ENCODE measurements at regions not wholly inside any gene's neighbourhood (a gene's known extent, or its start where the extent isn't known, plus 50 kb on each side); places are given as distances from the start of the nearest gene placed in this dataset.

GRCh38 chr10:47104786-47105385, 193.7 kb downstream of the PTPN20 start:
- DNase-seq (ENCODE audit: low read depth): no peak

GRCh38 chr10:47107007-47107747, 192.8 kb upstream of the GDF10 start:
- DNase-seq (ENCODE audit: low read depth): no peak

- DNase-seq (ENCODE audit: low read depth): no peak
These were observed 190.1 kb upstream of the GDF10 start for GRCh38 chr10:47109906-47110305.

GRCh38 chr10:47111329-47111862, 188.6 kb upstream of the GDF10 start:
- DNase-seq (ENCODE audit: low read depth): no peak

GRCh38 chr10:47112612-47113011, 187.4 kb upstream of the GDF10 start:
- no peak for DNase-seq (ENCODE audit: low read depth)

GRCh38 chr10:47113907-47114500, 186.0 kb upstream of the GDF10 start:
- no peak for DNase-seq (ENCODE audit: low read depth)

GRCh38 chr10:47114680-47115186, 185.3 kb upstream of the GDF10 start:
- no peak for DNase-seq (ENCODE audit: low read depth)

GRCh38 chr10:47115322-47115721, 184.7 kb upstream of the GDF10 start:
- no peak for DNase-seq (ENCODE audit: low read depth)

- no peak for DNase-seq (ENCODE audit: low read depth)
These were observed 183.6 kb upstream of the GDF10 start for GRCh38 chr10:47116445-47116844.

- DNase-seq (ENCODE audit: low read depth): no peak
These were observed 181.7 kb upstream of the GDF10 start for GRCh38 chr10:47118326-47118725.

GRCh38 chr10:47121336-47121735, 178.7 kb upstream of the GDF10 start:
- no peak for DNase-seq (ENCODE audit: low read depth)

GRCh38 chr10:47123716-47124288, 176.2 kb upstream of the GDF10 start:
- DNase-seq (ENCODE audit: low read depth): no peak

GRCh38 chr10:47127188-47127785, 172.7 kb upstream of the GDF10 start:
- no peak for DNase-seq (ENCODE audit: low read depth)

- DNase-seq (ENCODE audit: low read depth): no peak
These were observed 169.5 kb upstream of the GDF10 start for GRCh38 chr10:47130491-47130890.

GRCh38 chr10:47133871-47134570, 166.0 kb upstream of the GDF10 start:
- no peak for DNase-seq (ENCODE audit: low read depth)

GRCh38 chr10:47136866-47137265, 163.1 kb upstream of the GDF10 start:
- DNase-seq (ENCODE audit: low read depth): no peak

- no peak for DNase-seq (ENCODE audit: low read depth)
These were observed 162.6 kb upstream of the GDF10 start for GRCh38 chr10:47137311-47137851.

- DNase-seq (ENCODE audit: low read depth): no peak
These were observed 160.9 kb upstream of the GDF10 start for GRCh38 chr10:47139121-47139520.

GRCh38 chr10:47140761-47141348, 159.1 kb upstream of the GDF10 start:
- no peak for DNase-seq (ENCODE audit: low read depth)

- DNase-seq (ENCODE audit: low read depth): no peak
These were observed 158.6 kb upstream of the GDF10 start for GRCh38 chr10:47141349-47141748.

GRCh38 chr10:47143072-47143471, 156.9 kb upstream of the GDF10 start:
- DNase-seq (ENCODE audit: low read depth): no peak
